ENCODE measurements at regions not wholly inside any gene's neighbourhood (a gene's known extent, or its start where the extent isn't known, plus 50 kb on each side); places are given as distances from the start of the nearest gene placed in this dataset.
A peak's percentile ranks its signal among the peaks of the same experiment; 100 is the strongest.

DNA sequence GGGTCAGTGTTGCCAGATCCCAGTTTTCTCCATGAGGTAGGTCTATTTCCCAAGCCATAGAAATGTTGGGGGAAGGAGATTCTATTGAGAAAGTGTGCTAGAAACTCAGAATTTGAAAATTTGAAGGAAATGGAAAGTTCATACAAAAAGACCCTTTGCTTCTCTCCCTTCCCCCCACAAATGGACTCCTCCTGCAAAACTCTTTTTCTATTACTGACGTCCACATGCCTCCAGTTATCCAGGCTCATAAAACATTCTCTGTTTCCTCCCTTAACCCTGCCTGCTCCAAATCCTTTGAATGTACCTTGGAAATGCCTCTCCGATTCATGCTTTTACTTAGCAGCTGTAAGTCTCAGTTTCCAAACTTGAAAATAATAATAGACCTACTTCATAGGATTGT, 237.5 kb upstream of the TNP1 start:
- TF ChIP-seq POLR2A (IDR thresholded peaks at IDR 0.05; ENCODE audit: extremely low read depth, insufficient read length) (no peak), MYC (IDR thresholded peaks at IDR 0.05; ENCODE audit: low read depth, low read length) (no peak)
- TF ChIP-seq, protein P1, sequence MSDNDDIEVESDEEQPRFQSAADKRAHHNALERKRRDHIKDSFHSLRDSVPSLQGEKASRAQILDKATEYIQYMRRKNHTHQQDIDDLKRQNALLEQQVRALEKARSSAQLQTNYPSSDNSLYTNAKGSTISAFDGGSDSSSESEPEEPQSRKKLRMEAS (IDR thresholded peaks at IDR 0.05; ENCODE audit: low read depth, low read length), result no peak
- TF ChIP-seq, protein P2, sequence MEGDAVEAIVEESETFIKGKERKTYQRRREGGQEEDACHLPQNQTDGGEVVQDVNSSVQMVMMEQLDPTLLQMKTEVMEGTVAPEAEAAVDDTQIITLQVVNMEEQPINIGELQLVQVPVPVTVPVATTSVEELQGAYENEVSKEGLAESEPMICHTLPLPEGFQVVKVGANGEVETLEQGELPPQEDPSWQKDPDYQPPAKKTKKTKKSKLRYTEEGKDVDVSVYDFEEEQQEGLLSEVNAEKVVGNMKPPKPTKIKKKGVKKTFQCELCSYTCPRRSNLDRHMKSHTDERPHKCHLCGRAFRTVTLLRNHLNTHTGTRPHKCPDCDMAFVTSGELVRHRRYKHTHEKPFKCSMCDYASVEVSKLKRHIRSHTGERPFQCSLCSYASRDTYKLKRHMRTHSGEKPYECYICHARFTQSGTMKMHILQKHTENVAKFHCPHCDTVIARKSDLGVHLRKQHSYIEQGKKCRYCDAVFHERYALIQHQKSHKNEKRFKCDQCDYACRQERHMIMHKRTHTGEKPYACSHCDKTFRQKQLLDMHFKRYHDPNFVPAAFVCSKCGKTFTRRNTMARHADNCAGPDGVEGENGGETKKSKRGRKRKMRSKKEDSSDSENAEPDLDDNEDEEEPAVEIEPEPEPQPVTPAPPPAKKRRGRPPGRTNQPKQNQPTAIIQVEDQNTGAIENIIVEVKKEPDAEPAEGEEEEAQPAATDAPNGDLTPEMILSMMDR (IDR thresholded peaks at IDR 0.05; ENCODE audit: low read depth, low read length), result no peak
- H3K4me3 ChIP-seq (ENCODE audit: low read depth, low read length), result no peak overlapping the region

GRCh38 chr2:217096474-217097225, 236.8 kb upstream of the TNP1 start:
- peak; percentile 16 for DNase-seq (ENCODE audit: low read depth)

More for the DNA sequence above, 237.5 kb upstream of the TNP1 start:
- DNase-seq (ENCODE audit: low read depth), result no peak

GRCh38 chr2:217095511-217096205, 235.8 kb upstream of the TNP1 start:
- TF ChIP-seq, protein P1 (IDR thresholded peaks at IDR 0.05; ENCODE audit: low read depth, low read length), result no peak
- TF ChIP-seq, protein P2 (IDR thresholded peaks at IDR 0.05; ENCODE audit: low read depth, low read length), result no peak
- TF ChIP-seq MYC (IDR thresholded peaks at IDR 0.05; ENCODE audit: low read depth, low read length) (no peak), POLR2A (IDR thresholded peaks at IDR 0.05; ENCODE audit: extremely low read depth, insufficient read length) (no peak)
- no peak overlapping the region for H3K4me3 ChIP-seq (ENCODE audit: low read depth, low read length)
- DNase-seq (ENCODE audit: low read depth), result no peak

More at GRCh38 chr2:217096474-217097225, 236.8 kb upstream of the TNP1 start:
- TF ChIP-seq POLR2A (IDR thresholded peaks at IDR 0.05; ENCODE audit: extremely low read depth, insufficient read length) (no peak), MYC (IDR thresholded peaks at IDR 0.05; ENCODE audit: low read depth, low read length) (no peak)
- TF ChIP-seq, protein P1 (IDR thresholded peaks at IDR 0.05; ENCODE audit: low read depth, low read length), result no peak
- TF ChIP-seq, protein P2 (IDR thresholded peaks at IDR 0.05; ENCODE audit: low read depth, low read length), result no peak
- H3K4me3 ChIP-seq (ENCODE audit: low read depth, low read length), result no peak overlapping the region

DNA sequence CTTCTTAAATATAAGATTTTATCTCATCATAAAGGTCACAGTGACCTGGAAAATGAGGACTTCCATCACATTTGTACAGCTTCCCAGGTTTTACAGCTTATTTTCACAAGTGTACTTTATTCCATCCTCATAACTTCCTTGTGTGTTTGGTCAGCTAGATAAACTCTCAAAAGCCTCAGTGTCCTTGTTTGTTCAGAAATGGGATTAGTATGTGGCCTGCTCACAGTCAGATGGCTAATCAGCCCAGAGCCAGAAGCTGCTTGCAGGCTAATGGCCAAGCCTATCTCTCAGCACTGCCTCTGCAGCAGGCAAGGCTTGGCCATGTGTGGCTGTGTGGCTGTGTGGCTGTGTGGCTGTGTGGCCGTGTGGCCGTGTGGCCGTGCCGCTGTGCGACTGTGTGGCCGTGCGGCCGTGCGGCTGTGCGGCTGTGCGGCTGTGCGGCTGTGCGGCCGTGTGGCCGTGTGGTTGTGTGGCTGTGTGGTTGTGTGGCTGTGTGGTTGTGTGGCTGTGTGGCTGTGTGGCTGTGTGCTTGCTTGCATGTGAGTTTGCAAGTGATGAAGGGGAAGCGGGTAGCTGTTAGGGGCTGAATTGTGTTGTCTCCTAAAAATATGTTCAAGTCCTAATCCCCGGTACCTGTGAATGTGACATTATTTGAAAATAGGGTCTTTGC, 233.0 kb upstream of the TNP1 start:
- TF ChIP-seq POLR2A (IDR thresholded peaks at IDR 0.05; ENCODE audit: extremely low read depth, insufficient read length) (no peak), MYC (IDR thresholded peaks at IDR 0.05; ENCODE audit: low read depth, low read length) (no peak)
- TF ChIP-seq, protein P2 (IDR thresholded peaks at IDR 0.05; ENCODE audit: low read depth, low read length), result no peak
- TF ChIP-seq, protein P1 (IDR thresholded peaks at IDR 0.05; ENCODE audit: low read depth, low read length), result no peak
- DNase-seq (ENCODE audit: low read depth), result no peak
- H3K4me3 ChIP-seq (ENCODE audit: low read depth, low read length), result no peak overlapping the region

GRCh38 chr2:217091531-217091930, 231.7 kb upstream of the TNP1 start:
- no peak for TF ChIP-seq POLR2A (IDR thresholded peaks at IDR 0.05; ENCODE audit: extremely low read depth, insufficient read length)
- TF ChIP-seq, protein P2 (IDR thresholded peaks at IDR 0.05; ENCODE audit: low read depth, low read length), result no peak
- no peak for TF ChIP-seq MYC (IDR thresholded peaks at IDR 0.05; ENCODE audit: low read depth, low read length)
- TF ChIP-seq, protein P1 (IDR thresholded peaks at IDR 0.05; ENCODE audit: low read depth, low read length), result no peak
- H3K4me3 ChIP-seq (ENCODE audit: low read depth, low read length), result no peak overlapping the region
- no peak for DNase-seq (ENCODE audit: low read depth)

Measured in NB4 (cell line).